Osteocyte (in vitro differentiated cells): ENCODE measurements at regions not wholly inside any gene's neighbourhood (a gene's known extent, or its start where the extent isn't known, plus 50 kb on each side); places are given as distances from the start of the nearest gene placed in this dataset.

Experiments used
- DNase-seq: peaks from one replicate; pipeline ENCODE4 v3.0.0; 2021; ENCODE audit warnings: mixed read lengths; ENCODE audit not compliant: unreplicated experiment; ENCODE audit errors: extremely low spot score
- H3K27ac Mint-ChIP-seq: one replicate; pipeline ENCODE4 v1.8.0; 2021; ENCODE audit warnings: mild to moderate bottlenecking, mixed read lengths; ENCODE audit not compliant: unreplicated experiment
- H3K27me3 Mint-ChIP-seq: one replicate; pipeline ENCODE4 v1.8.0; 2021; ENCODE audit warnings: mixed read lengths; ENCODE audit not compliant: unreplicated experiment
- H3K36me3 Mint-ChIP-seq: one replicate; pipeline ENCODE4 v1.8.0; 2021; ENCODE audit warnings: mixed read lengths; ENCODE audit not compliant: unreplicated experiment
- H3K4me1 Mint-ChIP-seq: one replicate; pipeline ENCODE4 v1.8.0; 2021; ENCODE audit warnings: mixed read lengths; ENCODE audit not compliant: unreplicated experiment
- H3K4me3 Mint-ChIP-seq: one replicate; pipeline ENCODE4 v1.8.0; 2021; ENCODE audit warnings: mild to moderate bottlenecking, moderate library complexity, mixed read lengths; ENCODE audit not compliant: unreplicated experiment
- H3K9me3 Mint-ChIP-seq: one replicate; pipeline ENCODE4 v1.8.0; 2021; ENCODE audit warnings: mixed read lengths; ENCODE audit not compliant: unreplicated experiment
- TF ChIP-seq, protein P1 (sequence below): fragments of 200-600 bp; sonication (generic); IDR thresholded peaks from 2 replicates; pipeline ENCODE4 v1.5.0; 2021; ENCODE audit warnings: antibody characterized with exemption, mild to moderate bottlenecking, moderate library complexity

DNA sequence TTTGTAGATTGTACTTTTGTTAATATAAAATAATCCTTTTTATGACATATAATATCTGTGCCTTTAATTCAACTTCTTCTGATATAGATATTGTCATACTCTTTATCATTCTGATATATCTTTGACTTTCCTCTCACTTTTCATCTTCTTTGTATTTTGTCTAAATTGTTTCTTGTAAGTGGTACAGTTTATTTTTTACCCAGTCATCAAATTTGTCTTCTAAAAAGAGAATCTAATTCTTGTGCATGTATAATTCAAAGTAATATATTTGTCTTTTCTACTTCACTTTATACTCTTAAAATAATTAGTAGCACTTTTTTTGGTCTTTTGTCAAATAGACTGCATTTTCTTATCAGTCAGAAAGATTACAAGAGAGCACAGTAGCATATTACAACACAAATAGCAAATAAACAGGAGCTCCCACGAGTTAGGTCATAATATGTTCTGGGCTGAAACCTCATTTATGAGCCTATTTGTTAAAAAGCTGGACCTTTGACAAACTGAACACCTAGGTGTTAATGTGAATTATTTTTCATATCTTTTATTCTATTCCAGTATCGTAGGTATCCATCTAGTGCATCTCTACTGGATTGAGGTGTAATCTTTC, 379.7 kb upstream of the B3GALT2 start:
- Mint-ChIP-seq H3K36me3 (no peaks in the 10 kb centered on the region), H3K9me3 (no peaks in the 10 kb centered on the region), H3K4me3 (no peak overlapping the region), H3K27me3 (no peaks in the 10 kb centered on the region), H3K4me1 (peaks cover 21% of the 10 kb centered on the region), H3K27ac (no peak overlapping the region)
- TF ChIP-seq, protein P1, sequence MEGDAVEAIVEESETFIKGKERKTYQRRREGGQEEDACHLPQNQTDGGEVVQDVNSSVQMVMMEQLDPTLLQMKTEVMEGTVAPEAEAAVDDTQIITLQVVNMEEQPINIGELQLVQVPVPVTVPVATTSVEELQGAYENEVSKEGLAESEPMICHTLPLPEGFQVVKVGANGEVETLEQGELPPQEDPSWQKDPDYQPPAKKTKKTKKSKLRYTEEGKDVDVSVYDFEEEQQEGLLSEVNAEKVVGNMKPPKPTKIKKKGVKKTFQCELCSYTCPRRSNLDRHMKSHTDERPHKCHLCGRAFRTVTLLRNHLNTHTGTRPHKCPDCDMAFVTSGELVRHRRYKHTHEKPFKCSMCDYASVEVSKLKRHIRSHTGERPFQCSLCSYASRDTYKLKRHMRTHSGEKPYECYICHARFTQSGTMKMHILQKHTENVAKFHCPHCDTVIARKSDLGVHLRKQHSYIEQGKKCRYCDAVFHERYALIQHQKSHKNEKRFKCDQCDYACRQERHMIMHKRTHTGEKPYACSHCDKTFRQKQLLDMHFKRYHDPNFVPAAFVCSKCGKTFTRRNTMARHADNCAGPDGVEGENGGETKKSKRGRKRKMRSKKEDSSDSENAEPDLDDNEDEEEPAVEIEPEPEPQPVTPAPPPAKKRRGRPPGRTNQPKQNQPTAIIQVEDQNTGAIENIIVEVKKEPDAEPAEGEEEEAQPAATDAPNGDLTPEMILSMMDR: no peak
- DNase-seq: no peak

DNA sequence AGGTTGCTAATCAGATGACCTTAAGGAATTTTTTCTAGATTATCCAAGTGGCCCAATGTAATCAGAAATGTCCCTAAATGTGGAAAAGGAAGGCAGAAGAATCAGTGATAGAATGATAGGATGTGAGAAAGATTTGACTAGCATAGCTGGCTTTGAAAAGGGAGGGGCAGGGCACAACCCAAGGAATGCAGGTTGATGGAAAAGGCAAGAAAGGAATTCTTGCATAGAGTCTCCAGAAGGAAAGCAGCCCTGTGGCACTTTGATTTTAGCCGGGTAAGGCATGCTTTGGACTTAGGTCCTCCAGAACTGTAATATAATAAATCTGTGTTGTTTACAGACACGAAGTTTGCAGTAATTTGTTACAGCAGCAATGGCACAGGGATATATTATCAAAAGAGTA, 375.7 kb upstream of the B3GALT2 start:
- TF ChIP-seq, protein P1: no peak
- Mint-ChIP-seq H3K36me3 (no peaks in the 10 kb centered on the region), H3K4me1 (peaks cover 12% of the 10 kb centered on the region), H3K4me3 (no peak overlapping the region), H3K9me3 (no peaks in the 10 kb centered on the region), H3K27ac (no peak overlapping the region), H3K27me3 (no peaks in the 10 kb centered on the region)
- DNase-seq: no peak

DNA sequence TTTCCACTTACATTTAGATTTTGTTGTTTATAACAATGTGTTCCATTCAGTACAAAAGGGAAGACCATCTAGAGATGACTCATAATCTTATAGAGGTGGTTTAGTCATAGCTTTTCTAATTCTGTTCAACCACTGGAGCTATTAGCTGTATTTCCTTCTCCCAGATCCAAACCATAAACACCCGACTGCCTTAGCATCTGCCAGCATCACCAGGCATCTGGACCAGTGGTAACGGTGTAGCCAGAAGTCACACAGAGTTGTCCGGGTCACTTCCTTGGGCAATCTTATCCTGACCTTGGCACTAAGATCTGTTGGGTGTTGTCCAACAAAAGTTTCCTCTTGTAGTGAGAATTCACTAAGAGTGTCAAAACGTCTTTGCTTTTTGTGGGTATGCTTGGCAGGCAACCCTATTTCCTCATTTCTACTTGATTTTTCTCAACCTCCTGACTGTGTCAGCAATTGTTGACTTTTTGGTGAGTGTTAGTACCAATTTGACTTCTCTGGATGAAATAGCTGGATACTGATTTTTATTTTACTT, 372.1 kb upstream of the B3GALT2 start:
- H3K9me3 Mint-ChIP-seq: no peaks in the 10 kb centered on the region
- H3K36me3 Mint-ChIP-seq: no peaks in the 10 kb centered on the region

DNA sequence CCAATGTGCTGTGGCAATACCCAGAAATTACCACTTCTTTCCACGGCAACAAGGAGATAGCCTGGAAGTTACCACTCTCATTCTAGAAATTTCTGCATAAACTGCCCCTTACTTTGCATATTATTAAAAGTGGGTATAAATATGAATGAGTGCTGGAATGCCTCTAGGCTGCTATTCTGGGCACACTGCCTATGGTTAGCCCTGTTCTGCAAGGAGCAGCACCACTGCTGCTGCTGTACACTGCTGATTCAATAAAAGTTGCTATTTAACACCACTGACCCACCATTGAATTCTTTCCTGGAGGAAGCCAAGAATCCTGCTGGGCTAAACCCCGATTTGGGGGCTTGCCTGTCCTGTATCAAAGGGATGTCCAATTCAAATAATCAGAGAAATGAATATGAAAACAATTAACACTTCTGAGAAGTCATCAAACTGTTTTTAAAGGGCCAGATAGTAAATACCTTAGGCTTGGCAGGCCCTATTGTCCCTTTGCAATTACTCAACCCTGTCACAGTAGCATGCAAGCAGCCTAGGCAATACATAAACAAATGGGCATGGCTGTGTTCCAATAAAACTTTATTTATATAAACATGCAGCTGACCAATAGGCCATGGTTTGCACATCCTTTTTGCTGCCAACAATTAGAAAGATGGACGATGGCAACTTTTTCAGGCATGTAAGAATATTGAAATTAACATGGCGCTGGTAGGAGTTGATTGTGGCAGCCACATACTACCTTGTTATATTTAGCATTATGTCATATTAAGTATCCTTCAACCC, 369.4 kb upstream of the B3GALT2 start:
- Mint-ChIP-seq H3K27me3 (no peaks in the 10 kb centered on the region), H3K4me1 (peaks cover 10% of the 10 kb centered on the region), H3K4me3 (no peak overlapping the region), H3K9me3 (no peaks in the 10 kb centered on the region), H3K27ac (no peak overlapping the region), H3K36me3 (no peaks in the 10 kb centered on the region)
- TF ChIP-seq, protein P1: no peak
- no peak for DNase-seq

More for the DNA sequence above, 372.1 kb upstream of the B3GALT2 start:
- no peak for DNase-seq
- no peak overlapping the region for H3K27ac Mint-ChIP-seq
- H3K27me3 Mint-ChIP-seq: no peaks in the 10 kb centered on the region
- TF ChIP-seq, protein P1: no peak
- peaks cover 12% of the 10 kb centered on the region for H3K4me1 Mint-ChIP-seq
- H3K4me3 Mint-ChIP-seq: no peak overlapping the region

DNA sequence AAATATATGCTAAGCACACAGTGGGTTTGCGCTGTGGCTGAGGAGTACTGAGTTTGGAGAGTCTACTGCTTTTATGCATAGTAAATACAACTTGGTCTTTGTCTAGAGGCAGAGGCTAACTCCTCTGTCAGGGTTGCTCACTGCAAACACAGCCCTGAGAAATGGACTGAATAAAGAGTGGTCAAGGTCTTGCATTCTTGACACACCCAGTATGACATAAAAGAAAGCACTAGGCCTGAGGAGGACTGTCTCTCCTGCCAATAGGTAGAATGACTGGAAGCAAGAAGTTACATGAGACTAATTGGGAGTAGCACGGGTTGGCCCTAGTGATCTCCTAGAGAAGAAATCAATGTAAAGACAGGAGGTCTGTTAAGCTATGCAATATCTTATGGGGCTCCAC, 367.2 kb upstream of the B3GALT2 start:
- H3K36me3 Mint-ChIP-seq: no peaks in the 10 kb centered on the region

More for the DNA sequence above, 367.2 kb upstream of the B3GALT2 start:
- TF ChIP-seq, protein P1: no peak
- H3K27ac Mint-ChIP-seq: no peak overlapping the region
- H3K4me1 Mint-ChIP-seq: peaks cover 5% of the 10 kb centered on the region
- H3K27me3 Mint-ChIP-seq: no peaks in the 10 kb centered on the region
- no peak for DNase-seq
- H3K9me3 Mint-ChIP-seq: no peaks in the 10 kb centered on the region
- H3K4me3 Mint-ChIP-seq: no peak overlapping the region
